OCI-LY7 (cell line): ENCODE measurements at regions not wholly inside any gene's neighbourhood (a gene's known extent, or its start where the extent isn't known, plus 50 kb on each side); places are given as distances from the start of the nearest gene placed in this dataset.

Experiments
- CTCF ChIP-seq: fragments of 200-600 bp; sonication (generic); conservative IDR thresholded peaks from 2 replicates; pipeline ENCODE4 v1.5.1; 2014; ENCODE audit warnings: mild to moderate bottlenecking, antibody characterized with exemption, low read length, moderate library complexity, mixed read lengths
- EZH2phosphoT487 ChIP-seq: fragments of 200-600 bp; sonication (generic); IDR thresholded peaks from 2 replicates; pipeline ENCODE4 v1.6.1; 2018; ENCODE audit warnings: low read depth, borderline replicate concordance, mild to moderate bottlenecking, mixed run types, antibody characterized with exemption, low read length, moderate library complexity, mixed read lengths

GRCh38 chr3:152196782-152197181 lies 71.9 kb upstream of the MBNL1 start:
- no peak for TF ChIP-seq CTCF
- no peak for TF ChIP-seq EZH2phosphoT487
